Natural killer cell (primary cell): ENCODE measurements at regions not wholly inside any gene's neighbourhood (a gene's known extent, or its start where the extent isn't known, plus 50 kb on each side); places are given as distances from the start of the nearest gene placed in this dataset.

ENCODE experiments used
- ATAC-seq, 3 donors: fragments of 150-1000 bp in 2 of 3; fragments of 200-7000 bp in 1 of 3; cut with Tn5 transposase; 1 replicate in 1 of 3; 2 replicates in 2 of 3; pipeline ENCODE4 v1.10.0; 2021; ENCODE audit warnings: mild to moderate bottlenecking in 2 of 3, moderate library complexity in 2 of 3
- DNase-seq, 2 donors: peaks; one replicate each; pipeline versions ENCODE4 v3.0.0 to v3.0.0-alpha.2; 2013 to 2021; ENCODE audit warnings: mixed read lengths in 1 of 2
- H3K27ac ChIP-seq: one replicate; pipeline ENCODE4 v1.5.1; 2013; ENCODE audit warnings: mild to moderate bottlenecking, low read length
- H3K27me3 ChIP-seq: one replicate; pipeline ENCODE4 v1.6.1; 2013; ENCODE audit warnings: low read length; ENCODE audit not compliant: control insufficient read depth, insufficient read depth
- H3K36me3 ChIP-seq: one replicate; pipeline ENCODE4 v1.6.1; 2013; ENCODE audit warnings: low read length; ENCODE audit not compliant: control insufficient read depth, insufficient read depth
- H3K4me1 ChIP-seq: one replicate; pipeline ENCODE4 v1.6.1; 2013; ENCODE audit warnings: low read length; ENCODE audit not compliant: control insufficient read depth, insufficient read depth
- H3K4me3 ChIP-seq: one replicate; pipeline ENCODE4 v1.5.1; 2013; ENCODE audit warnings: low read length
- H3K9me3 ChIP-seq: one replicate; pipeline ENCODE4 v1.6.1; 2013; ENCODE audit warnings: low read length; ENCODE audit not compliant: control insufficient read depth, insufficient read depth
- H3K27ac Mint-ChIP-seq, 2 donors: one replicate each; pipeline ENCODE4 v1.8.0; 2022; ENCODE audit warnings: mild to moderate bottlenecking in 2 of 2, mixed read lengths in 2 of 2, moderate library complexity in 1 of 2
- H3K27me3 Mint-ChIP-seq, 2 donors: one replicate each; pipeline ENCODE4 v1.8.0; 2022; ENCODE audit warnings: low read depth in 2 of 2, mixed read lengths in 2 of 2
- H3K36me3 Mint-ChIP-seq: one replicate; pipeline ENCODE4 v1.8.0; 2022; ENCODE audit warnings: mixed read lengths
- H3K4me1 Mint-ChIP-seq, 2 donors: one replicate each; pipeline ENCODE4 v1.8.0; 2022; ENCODE audit warnings: mixed read lengths in 2 of 2
- H3K4me3 Mint-ChIP-seq: one replicate; pipeline ENCODE4 v1.8.0; 2022; ENCODE audit warnings: mild to moderate bottlenecking, moderate library complexity, mixed read lengths
- H3K9me3 Mint-ChIP-seq, 2 donors: one replicate each; pipeline ENCODE4 v1.8.0; 2022; ENCODE audit warnings: mixed read lengths in 2 of 2
- CTCF ChIP-seq: fragments of 200-600 bp; IDR thresholded peaks from one replicate; pipeline ENCODE4 v1.8.0; 2022; ENCODE audit warnings: antibody characterized with exemption
- WGBS: methylation state at CpG from one replicate; pipeline ENCODE4 v1.1.7; 2013; ENCODE audit warnings: missing lambda C conversion rate; ENCODE audit not compliant: insufficient coverage; 5-methylcytosine and 5-hydroxymethylcytosine counted together
- intact Hi-C: fragments of 100-400 bp; cut with micrococcal nuclease; formaldehyde crosslinking; loops from one replicate; pipeline ENCODE4 v1.14.2; 2022

- intact Hi-C loops = no loop called here
- H3K27me3 ChIP-seq = no peaks in the 10 kb centered on the region
- TF ChIP-seq CTCF = no peak
- WGBS = 65% methylated on average over 2 of the region's 2 CpGs
- no peaks in the 10 kb centered on the region for H3K4me1 Mint-ChIP-seq
- H3K36me3 ChIP-seq = no peaks in the 10 kb centered on the region
- H3K4me1 ChIP-seq = no peaks in the 10 kb centered on the region
- H3K9me3 Mint-ChIP-seq = peaks cover 9 to 15% of the 10 kb centered on the region in 2 donors
- H3K4me3 ChIP-seq = no peak overlapping the region
- DNase-seq (no peak), ATAC-seq (no peak)
- peaks cover 5% of the 10 kb centered on the region for H3K9me3 ChIP-seq
- no peak overlapping the region for H3K27ac ChIP-seq
- H3K4me3 Mint-ChIP-seq = no peak overlapping the region
- no peaks in the 10 kb centered on the region for H3K36me3 Mint-ChIP-seq
- no peak overlapping the region for H3K27ac Mint-ChIP-seq
- H3K27me3 Mint-ChIP-seq = no peaks in the 10 kb centered on the region
Observed at GRCh38 chr4:156419080-156419685, 465.5 kb upstream of the CTSO start.

GRCh38 chr4:156414406-156414805 lies 460.7 kb upstream of the CTSO start:
- no peaks in the 10 kb centered on the region for H3K4me1 Mint-ChIP-seq
- ATAC-seq = no peak
- no peak overlapping the region for H3K27ac Mint-ChIP-seq
- H3K9me3 Mint-ChIP-seq = peaks cover 10 to 13% of the 10 kb centered on the region in 2 donors
- TF ChIP-seq CTCF = no peak
- Histone ChIP-seq H3K27me3 (no peaks in the 10 kb centered on the region), H3K4me3 (no peak overlapping the region), H3K36me3 (no peaks in the 10 kb centered on the region), H3K9me3 (peaks cover 5% of the 10 kb centered on the region), H3K4me1 (no peaks in the 10 kb centered on the region), H3K27ac (no peak overlapping the region)
- no peak overlapping the region for H3K4me3 Mint-ChIP-seq
- no peaks in the 10 kb centered on the region for H3K36me3 Mint-ChIP-seq
- no peak for DNase-seq
- intact Hi-C loops = no loop called here
- no peaks in the 10 kb centered on the region for H3K27me3 Mint-ChIP-seq

- no peak overlapping the region for H3K27ac Mint-ChIP-seq
- peaks cover 7 to 13% of the 10 kb centered on the region in 2 donors for H3K9me3 Mint-ChIP-seq
- Histone ChIP-seq H3K27ac (no peak overlapping the region), H3K4me3 (no peak overlapping the region), H3K27me3 (no peaks in the 10 kb centered on the region), H3K4me1 (no peaks in the 10 kb centered on the region), H3K9me3 (peaks cover 5% of the 10 kb centered on the region), H3K36me3 (no peaks in the 10 kb centered on the region)
- no peaks in the 10 kb centered on the region for H3K4me1 Mint-ChIP-seq
- WGBS = 31% methylated on average over 2 of the region's 3 CpGs
- no peak overlapping the region for H3K4me3 Mint-ChIP-seq
- intact Hi-C loops = no loop called here
- no peak for DNase-seq
- TF ChIP-seq CTCF = no peak
- H3K36me3 Mint-ChIP-seq = no peaks in the 10 kb centered on the region
- ATAC-seq = no peak
- H3K27me3 Mint-ChIP-seq = no peaks in the 10 kb centered on the region
Observed at GRCh38 chr4:156413239-156414135, 459.8 kb upstream of the CTSO start.
